GM03348 (cell line): ENCODE measurements at regions not wholly inside any gene's neighbourhood (a gene's known extent, or its start where the extent isn't known, plus 50 kb on each side); places are given as distances from the start of the nearest gene placed in this dataset.
"Not testable (repeated sequence)": the region's sequence is repeated elsewhere in the genome, so short reads cannot be mapped to it uniquely, and the experiment has no call there.

Experiments
- DNase-seq: peaks from one replicate; pipeline ENCODE4 v3.0.0; 2012; ENCODE audit warnings: low spot score

- no peak for DNase-seq
These were observed 394.7 kb upstream of the ZNF804A start for GRCh38 chr2:184203661-184204060.

- no peak for DNase-seq
These were observed 393.2 kb upstream of the ZNF804A start for GRCh38 chr2:184205048-184205596.

- no peak for DNase-seq
These were observed 392.3 kb upstream of the ZNF804A start for GRCh38 chr2:184206045-184206444.

GRCh38 chr2:184210329-184210728 lies 388.0 kb upstream of the ZNF804A start:
- DNase-seq, result no peak

GRCh38 chr2:184215745-184216144 lies 382.6 kb upstream of the ZNF804A start:
- DNase-seq, result no peak

GRCh38 chr2:184256611-184257010 lies 341.7 kb upstream of the ZNF804A start:
- no peak for DNase-seq

- no peak for DNase-seq
These were observed 337.0 kb upstream of the ZNF804A start for GRCh38 chr2:184261331-184261730.

- no peak for DNase-seq
These were observed 336.5 kb upstream of the ZNF804A start for GRCh38 chr2:184261818-184262217.

GRCh38 chr2:184268900-184269477 lies 329.3 kb upstream of the ZNF804A start:
- no peak for DNase-seq

GRCh38 chr2:184270660-184271059 lies 327.7 kb upstream of the ZNF804A start:
- no peak for DNase-seq

GRCh38 chr2:184272056-184272455 lies 326.3 kb upstream of the ZNF804A start:
- DNase-seq, result no peak

GRCh38 chr2:184294831-184295230 lies 303.5 kb upstream of the ZNF804A start:
- DNase-seq, result no peak

GRCh38 chr2:184297085-184297484 lies 301.2 kb upstream of the ZNF804A start:
- no peak for DNase-seq

GRCh38 chr2:184302506-184302905 lies 295.8 kb upstream of the ZNF804A start:
- no peak for DNase-seq

GRCh38 chr2:184304006-184304405 lies 294.3 kb upstream of the ZNF804A start:
- DNase-seq, result no peak

- DNase-seq, result no peak
These were observed 293.2 kb upstream of the ZNF804A start for GRCh38 chr2:184305105-184305504.

GRCh38 chr2:184308706-184309105 lies 289.6 kb upstream of the ZNF804A start:
- DNase-seq, result no peak

GRCh38 chr2:184312970-184313369 lies 285.4 kb upstream of the ZNF804A start:
- no peak for DNase-seq

- no peak for DNase-seq
These were observed 283.5 kb upstream of the ZNF804A start for GRCh38 chr2:184314829-184315228.

- no peak for DNase-seq
These were observed 281.4 kb upstream of the ZNF804A start for GRCh38 chr2:184316921-184317320.

GRCh38 chr2:184322615-184323014 lies 275.7 kb upstream of the ZNF804A start:
- DNase-seq, result no peak

GRCh38 chr2:184326066-184326465 lies 272.3 kb upstream of the ZNF804A start:
- DNase-seq, result no peak

GRCh38 chr2:184327805-184328204 lies 270.5 kb upstream of the ZNF804A start:
- not testable (repeated sequence) for DNase-seq

GRCh38 chr2:184330561-184330960 lies 267.8 kb upstream of the ZNF804A start:
- not testable (repeated sequence) for DNase-seq
